SK-N-MC (cell line): ENCODE measurements at regions not wholly inside any gene's neighbourhood (a gene's known extent, or its start where the extent isn't known, plus 50 kb on each side); places are given as distances from the start of the nearest gene placed in this dataset.

Experiments used
- EZH2 ChIP-seq: fragments of 200-600 bp; sonication (generic); IDR thresholded peaks from one replicate; pipeline ENCODE4 v1.6.1; 2017; ENCODE audit warnings: antibody characterized with exemption
- FOXP2 ChIP-seq: optimal IDR thresholded peaks from 2 replicates; pipeline ENCODE3; 2011; ENCODE audit warnings: mild to moderate bottlenecking, moderate library complexity; ENCODE audit not compliant: insufficient read depth; ENCODE audit errors: extremely low read length, control extremely low read depth
- POLR2AphosphoS5 ChIP-seq: IDR thresholded peaks from 2 replicates; pipeline ENCODE4 v1.6.1; 2012; ENCODE audit warnings: mild to moderate bottlenecking, low read depth, low read length, borderline replicate concordance

DNA sequence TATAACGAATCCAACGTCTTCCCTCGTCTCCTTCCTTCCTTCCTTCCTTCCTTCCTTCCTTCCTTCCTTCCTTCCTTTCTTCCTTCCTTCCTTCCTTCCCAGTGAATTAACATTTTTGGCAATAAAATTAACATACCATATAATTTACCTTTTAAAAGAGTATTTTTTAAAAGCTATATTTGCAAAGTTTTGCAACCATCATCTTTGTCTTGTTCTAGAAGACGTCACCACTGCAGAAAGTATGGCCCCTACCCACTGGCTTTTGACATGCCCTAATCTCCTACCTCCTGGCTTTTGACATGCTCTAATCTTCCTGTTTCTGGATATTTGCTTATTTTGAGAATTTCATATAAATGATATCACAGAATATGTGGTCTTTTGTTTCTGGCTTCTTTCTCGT, 1023.9 kb upstream of the ZEB2 start:
- TF ChIP-seq POLR2AphosphoS5 (0 out of 2 replicates have a peak, but pooled peaks have one; percentile 71), EZH2 (no peak), FOXP2 (no peak)
